Activated naive CD4-positive, alpha-beta T cell treated with anti-CD3 and anti-CD28 coated beads, Interleukin-2, amount 50 U/mL, for 72 hours (primary cell): ENCODE measurements at regions not wholly inside any gene's neighbourhood (a gene's known extent, or its start where the extent isn't known, plus 50 kb on each side); places are given as distances from the start of the nearest gene placed in this dataset.
A peak's percentile ranks its signal among the peaks of the same experiment; 100 is the strongest.

ENCODE experiments used
- ATAC-seq, 2 donors: fragments of 150-1000 bp; cut with Tn5 transposase; 2 replicates each; pipeline ENCODE4 v1.10.0; 2021; ENCODE audit warnings: mild to moderate bottlenecking in 2 of 2, moderate library complexity in 2 of 2
- DNase-seq, 2 donors: peaks; one replicate each; pipeline ENCODE4 v3.0.0; 2021 to 2022; ENCODE audit warnings: low spot score in 2 of 2
- H3K27ac Mint-ChIP-seq, 2 donors: one replicate each; pipeline ENCODE4 v1.8.0; 2022; ENCODE audit warnings: mild to moderate bottlenecking in 2 of 2, mixed read lengths in 2 of 2
- H3K36me3 Mint-ChIP-seq, 2 donors: one replicate each; pipeline ENCODE4 v1.8.0; 2022; ENCODE audit warnings: mixed read lengths in 2 of 2
- H3K9me3 Mint-ChIP-seq, 2 donors: one replicate each; pipeline ENCODE4 v1.8.0; 2022; ENCODE audit warnings: mixed read lengths in 2 of 2

- no peak for DNase-seq
- peaks cover 0 to 5% of the 10 kb centered on the region in 2 donors for H3K36me3 Mint-ChIP-seq
- H3K27ac Mint-ChIP-seq = no peak overlapping the region
- ATAC-seq = no peak
- peaks cover 4% of the 10 kb centered on the region in 2 donors for H3K9me3 Mint-ChIP-seq
Observed at GRCh38 chr1:83779565-83779964, 219.4 kb downstream of the TTLL7 start.

GRCh38 chr1:83777758-83778101 lies 221.2 kb downstream of the TTLL7 start:
- no peaks in the 10 kb centered on the region for H3K36me3 Mint-ChIP-seq
- H3K9me3 Mint-ChIP-seq = no peaks in the 10 kb centered on the region
- DNase-seq (no peak), ATAC-seq (no peak)
- no peak overlapping the region for H3K27ac Mint-ChIP-seq

- no peaks in the 10 kb centered on the region for H3K9me3 Mint-ChIP-seq
- no peaks in the 10 kb centered on the region for H3K36me3 Mint-ChIP-seq
- H3K27ac Mint-ChIP-seq = no peak overlapping the region
- no peak for ATAC-seq
- no peak for DNase-seq
Observed at GRCh38 chr1:83776913-83777757, 221.8 kb downstream of the TTLL7 start.

- Mint-ChIP-seq H3K36me3 (no peaks in the 10 kb centered on the region), H3K27ac (no peak overlapping the region), H3K9me3 (no peaks in the 10 kb centered on the region)
- ATAC-seq (no peak), DNase-seq (no peak)
Observed at GRCh38 chr1:83775977-83776603, 222.8 kb downstream of the TTLL7 start.

GRCh38 chr1:83773059-83773458 lies 225.9 kb downstream of the TTLL7 start:
- Mint-ChIP-seq H3K9me3 (no peaks in the 10 kb centered on the region), H3K27ac (no peak overlapping the region), H3K36me3 (no peaks in the 10 kb centered on the region)
- DNase-seq (no peak), ATAC-seq (no peak)

- H3K9me3 Mint-ChIP-seq = no peaks in the 10 kb centered on the region
- ATAC-seq (no peak), DNase-seq (no peak)
- no peak overlapping the region for H3K27ac Mint-ChIP-seq
- H3K36me3 Mint-ChIP-seq = no peaks in the 10 kb centered on the region
Observed at GRCh38 chr1:83770319-83770661, 228.6 kb downstream of the TTLL7 start.

GRCh38 chr1:83769594-83770318 lies 229.2 kb downstream of the TTLL7 start:
- no peaks in the 10 kb centered on the region for H3K9me3 Mint-ChIP-seq
- no peaks in the 10 kb centered on the region for H3K36me3 Mint-ChIP-seq
- H3K27ac Mint-ChIP-seq = no peak overlapping the region
- DNase-seq (no peak), ATAC-seq (no peak)

- no peak for ATAC-seq
- no peaks in the 10 kb centered on the region for H3K9me3 Mint-ChIP-seq
Observed at GRCh38 chr1:83769072-83769471, 229.9 kb downstream of the TTLL7 start.

GRCh38 chr1:83766241-83766691 lies 232.7 kb downstream of the TTLL7 start:
- ATAC-seq (no peak), DNase-seq (no peak)
- H3K36me3 Mint-ChIP-seq = no peaks in the 10 kb centered on the region
- H3K27ac Mint-ChIP-seq = no peak overlapping the region
- no peaks in the 10 kb centered on the region for H3K9me3 Mint-ChIP-seq

More at GRCh38 chr1:83769072-83769471, 229.9 kb downstream of the TTLL7 start:
- no peak for DNase-seq
- Mint-ChIP-seq H3K27ac (no peak overlapping the region), H3K36me3 (no peaks in the 10 kb centered on the region)

GRCh38 chr1:83765125-83765524 lies 233.8 kb downstream of the TTLL7 start:
- DNase-seq (no peak), ATAC-seq (no peak)
- H3K9me3 Mint-ChIP-seq = no peaks in the 10 kb centered on the region
- no peaks in the 10 kb centered on the region for H3K36me3 Mint-ChIP-seq
- H3K27ac Mint-ChIP-seq = no peak overlapping the region

GRCh38 chr1:83764209-83764608 lies 234.7 kb downstream of the TTLL7 start:
- no peaks in the 10 kb centered on the region for H3K9me3 Mint-ChIP-seq
- DNase-seq (no peak), ATAC-seq (no peak)
- no peaks in the 10 kb centered on the region for H3K36me3 Mint-ChIP-seq
- no peak overlapping the region for H3K27ac Mint-ChIP-seq

GRCh38 chr1:83763361-83764095 lies 235.4 kb downstream of the TTLL7 start:
- DNase-seq (no peak), ATAC-seq (no peak)
- H3K36me3 Mint-ChIP-seq = no peaks in the 10 kb centered on the region
- H3K9me3 Mint-ChIP-seq = no peaks in the 10 kb centered on the region
- no peak overlapping the region for H3K27ac Mint-ChIP-seq

GRCh38 chr1:83762416-83762815 lies 236.5 kb downstream of the TTLL7 start:
- no peak for ATAC-seq
- H3K27ac Mint-ChIP-seq = no peak overlapping the region
- H3K9me3 Mint-ChIP-seq = no peaks in the 10 kb centered on the region
- H3K36me3 Mint-ChIP-seq = no peaks in the 10 kb centered on the region
- no peak for DNase-seq

GRCh38 chr1:83762039-83762365 lies 236.9 kb downstream of the TTLL7 start:
- no peak overlapping the region for H3K27ac Mint-ChIP-seq
- DNase-seq (no peak), ATAC-seq (no peak)
- no peaks in the 10 kb centered on the region for H3K36me3 Mint-ChIP-seq
- no peaks in the 10 kb centered on the region for H3K9me3 Mint-ChIP-seq

GRCh38 chr1:83761167-83762038 lies 237.5 kb downstream of the TTLL7 start:
- Mint-ChIP-seq H3K36me3 (no peaks in the 10 kb centered on the region), H3K27ac (no peak overlapping the region), H3K9me3 (no peaks in the 10 kb centered on the region)
- ATAC-seq (peak; percentile 46 to 70), DNase-seq (peak in 1 of 2 donors; percentile 5)
